ENCODE measurements at regions not wholly inside any gene's neighbourhood (a gene's known extent, or its start where the extent isn't known, plus 50 kb on each side); places are given as distances from the start of the nearest gene placed in this dataset.

- DNase-seq (ENCODE audit: low read depth) = no peak
Observed at GRCh38 chr12:115013236-115013981, 329.4 kb upstream of the TBX3 start.

DNA sequence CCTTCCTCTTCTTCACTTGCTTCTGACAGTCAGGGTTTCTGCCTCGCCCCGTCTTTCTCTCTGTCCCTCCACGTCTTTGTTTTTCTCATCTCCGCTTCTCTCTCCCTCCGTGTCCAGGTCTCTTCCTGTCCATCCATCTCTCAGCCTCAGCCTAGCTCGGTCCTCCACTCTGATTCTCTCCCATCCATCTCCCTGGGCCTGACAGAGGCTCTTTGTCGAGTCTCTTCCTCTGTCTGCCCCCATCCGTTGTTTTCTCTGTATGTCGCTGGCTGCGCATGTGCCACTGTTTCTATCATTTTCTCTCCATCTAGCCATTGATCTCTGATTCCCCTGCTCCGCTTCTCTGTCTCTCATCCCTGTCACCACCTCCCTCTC lies 328.9 kb upstream of the TBX3 start:
- no peak for DNase-seq (ENCODE audit: low read depth)

- no peak for DNase-seq (ENCODE audit: low read depth)
Observed at GRCh38 chr12:115011703-115012102, 327.7 kb upstream of the TBX3 start.

- no peak for DNase-seq (ENCODE audit: low read depth)
Observed at GRCh38 chr12:115010324-115010995, 326.5 kb upstream of the TBX3 start.

DNA sequence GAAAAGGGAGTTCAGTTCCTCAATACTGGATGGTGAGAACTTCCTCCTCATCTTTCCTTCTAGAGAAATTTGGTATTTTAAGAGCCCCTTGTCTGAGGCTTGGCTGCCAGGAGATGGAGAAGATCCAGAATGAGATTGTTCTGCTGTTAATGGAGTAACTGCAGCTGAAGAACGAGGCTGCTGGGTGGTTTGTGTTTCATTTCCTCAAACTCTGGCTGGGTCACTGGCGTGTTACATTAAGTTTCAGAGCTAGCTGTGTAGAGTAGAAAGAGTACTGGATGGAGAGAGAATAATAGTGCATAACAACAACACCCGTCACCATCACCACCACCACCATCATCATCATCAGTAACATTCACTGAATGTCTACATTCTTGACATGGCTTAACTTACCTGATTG lies 325.0 kb upstream of the TBX3 start:
- DNase-seq (ENCODE audit: low read depth) = no peak

DNA sequence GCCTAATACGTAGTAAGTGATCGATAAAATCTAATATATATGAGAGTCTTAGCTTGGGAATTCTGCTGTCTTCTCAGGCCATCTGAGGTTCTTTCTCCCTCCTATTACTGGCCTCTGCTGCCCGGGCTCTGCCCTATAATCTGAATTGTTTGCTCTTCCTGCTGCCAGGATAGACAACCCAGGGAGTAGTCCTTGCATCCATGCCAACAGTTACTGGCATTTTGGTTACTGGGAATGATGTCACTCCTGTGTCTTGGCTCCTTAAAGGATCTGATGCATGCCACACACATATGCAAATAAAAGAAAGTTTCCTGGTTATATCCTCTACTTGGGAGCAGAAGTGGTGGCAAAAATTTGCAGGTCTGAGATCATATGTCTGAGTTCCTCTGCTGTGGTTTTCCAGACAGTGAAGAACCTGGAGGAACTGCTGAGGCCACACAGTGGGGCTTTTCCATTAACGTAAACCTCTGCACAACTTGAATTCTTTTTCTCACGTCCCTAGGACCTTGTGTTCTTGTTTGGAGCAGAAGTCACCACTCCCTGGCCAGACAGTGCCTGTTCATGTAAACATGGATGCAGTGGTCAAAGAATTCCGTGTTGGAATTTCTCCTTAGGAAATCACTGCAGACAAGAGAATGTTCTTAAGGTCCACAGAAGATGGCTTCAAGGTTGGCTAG lies 320.6 kb upstream of the TBX3 start:
- no peak for DNase-seq (ENCODE audit: low read depth)

DNA sequence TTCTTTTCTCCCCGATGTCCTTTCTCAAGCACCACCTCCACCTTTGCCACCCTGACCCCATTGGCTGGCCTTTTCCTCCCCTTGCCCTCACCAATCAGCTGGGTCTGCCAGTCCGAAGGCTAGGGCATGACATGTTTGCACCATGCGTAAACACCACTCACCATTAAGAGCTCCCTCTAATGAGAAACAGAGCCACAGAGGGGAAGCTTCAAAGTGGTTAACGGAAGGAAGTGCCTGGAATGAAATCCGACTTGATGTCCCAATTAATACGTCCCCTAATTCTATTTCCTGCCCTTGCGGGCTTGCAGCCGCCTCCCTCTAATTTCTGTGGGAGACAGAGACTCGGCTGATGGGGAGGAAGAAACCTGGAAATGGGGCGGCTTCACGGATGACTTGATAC lies 318.5 kb upstream of the TBX3 start:
- DNase-seq (ENCODE audit: low read depth) = no peak

- no peak for DNase-seq (ENCODE audit: low read depth)
Observed at GRCh38 chr12:115001571-115002180, 317.7 kb upstream of the TBX3 start.

- no peak for DNase-seq (ENCODE audit: low read depth)
Observed at GRCh38 chr12:115000038-115000437, 316.1 kb upstream of the TBX3 start.

- DNase-seq (ENCODE audit: low read depth) = no peak
Observed at GRCh38 chr12:114998750-114999128, 314.8 kb upstream of the TBX3 start.

- no peak for DNase-seq (ENCODE audit: low read depth)
Observed at GRCh38 chr12:114998118-114998749, 314.3 kb upstream of the TBX3 start.

DNA sequence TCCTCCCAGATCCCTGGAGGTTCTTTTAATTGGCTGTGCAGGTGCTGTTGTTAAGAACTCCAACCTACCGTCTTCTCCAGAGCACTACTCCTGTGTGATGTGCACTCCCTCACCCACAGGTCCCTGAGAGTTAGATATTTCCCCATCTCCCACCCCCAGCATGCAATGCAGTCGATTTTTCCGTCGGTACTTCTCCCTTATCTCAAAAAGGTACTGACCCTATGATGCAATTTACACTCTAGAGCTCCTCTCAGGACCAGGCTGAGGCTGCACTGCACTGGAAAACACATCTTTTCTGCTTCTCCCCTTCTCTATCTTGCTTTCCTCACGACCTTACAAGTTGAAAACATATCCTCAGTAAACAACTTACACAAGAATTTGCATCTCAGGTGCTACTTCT lies 312.4 kb upstream of the TBX3 start:
- no peak for DNase-seq (ENCODE audit: low read depth)

GRCh38 chr12:114995891-114996290 lies 311.9 kb upstream of the TBX3 start:
- no peak for DNase-seq (ENCODE audit: low read depth)

DNA sequence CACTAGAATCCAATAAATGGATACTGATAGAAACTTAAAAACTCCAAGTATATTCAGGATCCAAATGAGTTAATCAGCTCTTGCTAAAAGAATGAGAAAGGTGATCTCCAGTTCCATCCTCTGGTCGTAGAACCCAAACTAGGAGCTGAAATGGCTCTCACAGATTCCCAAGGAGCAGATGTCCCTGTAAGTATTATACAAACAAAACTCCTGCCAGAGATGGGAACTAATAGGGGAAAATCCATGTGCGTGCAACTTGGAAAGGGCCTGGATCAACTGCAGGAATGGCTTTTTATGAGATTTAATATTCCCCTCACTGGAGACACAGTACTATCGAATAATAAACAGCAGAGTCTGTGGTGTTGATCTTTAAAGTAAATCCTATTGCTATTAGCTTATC lies 309.2 kb upstream of the TBX3 start:
- DNase-seq (ENCODE audit: low read depth) = no peak

GRCh38 chr12:114992443-114992842 lies 308.5 kb upstream of the TBX3 start:
- no peak for DNase-seq (ENCODE audit: low read depth)

- DNase-seq (ENCODE audit: low read depth) = no peak
Observed at GRCh38 chr12:114990381-114990780, 306.4 kb upstream of the TBX3 start.

- DNase-seq (ENCODE audit: low read depth) = no peak
Observed at GRCh38 chr12:114986849-114987248, 302.9 kb upstream of the TBX3 start.

DNA sequence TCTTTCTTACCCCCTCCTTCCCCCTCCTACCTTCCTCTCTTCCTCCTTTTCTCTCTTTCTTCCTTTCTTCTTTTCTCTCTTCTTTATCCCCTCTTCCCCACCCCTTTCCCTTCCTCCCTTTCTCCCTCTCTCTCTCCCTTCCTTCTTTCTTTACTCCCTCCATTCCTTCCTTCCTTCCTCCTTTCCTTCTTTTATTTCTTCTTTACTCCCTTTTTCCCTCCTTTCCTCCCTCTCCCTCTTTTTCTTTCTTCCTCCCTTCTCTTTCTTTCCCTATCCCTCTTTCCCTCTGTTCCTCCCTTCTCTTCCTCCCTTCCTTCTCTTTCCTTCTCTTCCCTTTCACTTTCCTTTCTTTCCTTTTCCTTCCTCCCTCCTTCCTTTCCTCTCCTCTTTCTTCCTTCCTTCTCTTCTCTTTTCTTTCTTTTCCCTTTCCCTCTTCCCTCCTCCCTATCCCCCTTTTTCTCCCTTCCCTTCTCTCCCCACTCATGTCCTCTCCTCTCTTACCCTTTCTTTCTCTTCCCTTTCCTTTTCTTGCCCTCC lies 302.3 kb upstream of the TBX3 start:
- DNase-seq (ENCODE audit: low read depth) = no peak

- DNase-seq (ENCODE audit: low read depth) = no peak
Observed at GRCh38 chr12:114984634-114985061, 300.7 kb upstream of the TBX3 start.

DNA sequence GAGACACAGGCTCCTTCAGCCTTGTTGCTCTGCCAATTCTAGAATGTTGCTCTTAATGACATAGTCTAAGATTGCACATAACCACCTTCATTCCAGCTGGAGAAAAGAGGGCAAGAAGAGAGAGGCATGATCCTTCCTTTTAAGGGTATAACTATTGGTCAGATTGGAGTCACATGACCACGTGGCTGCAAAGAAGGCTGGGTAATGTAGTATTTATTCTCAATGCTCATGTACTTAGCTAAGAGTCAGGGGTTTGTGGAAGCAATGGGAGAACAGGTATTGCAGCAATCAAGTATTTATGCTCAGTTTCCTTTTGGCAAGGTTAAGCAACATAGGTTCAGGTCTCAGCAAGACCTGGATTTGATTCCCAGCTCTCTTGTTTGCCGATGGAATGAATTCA lies 298.8 kb upstream of the TBX3 start:
- no peak for DNase-seq (ENCODE audit: low read depth)

GRCh38 chr12:114981036-114981435 lies 297.1 kb upstream of the TBX3 start:
- no peak for DNase-seq (ENCODE audit: low read depth)

GRCh38 chr12:114976959-114977358 lies 293.0 kb upstream of the TBX3 start:
- DNase-seq (ENCODE audit: low read depth) = no peak

All from T-helper 22 cell (primary cell).